ENCODE measurements at regions not wholly inside any gene's neighbourhood (a gene's known extent, or its start where the extent isn't known, plus 50 kb on each side); places are given as distances from the start of the nearest gene placed in this dataset.
"Not testable (repeated sequence)": the region's sequence is repeated elsewhere in the genome, so short reads cannot be mapped to it uniquely, and the experiment has no call there.

- H3K4me3 Mint-ChIP-seq: no peak overlapping the region
- H3K27ac Mint-ChIP-seq: no peak overlapping the region
- no peaks in the 10 kb centered on the region for H3K36me3 Mint-ChIP-seq
- ATAC-seq (ENCODE audit: low read depth in 2 of 2) (no peak), DNase-seq (no peak)
- no peaks in the 10 kb centered on the region for H3K4me1 Mint-ChIP-seq
- H3K9me3 Mint-ChIP-seq: no peaks in the 10 kb centered on the region
- peaks cover 7 to 35% (median 26%) of the 10 kb centered on the region in 3 donors for H3K27me3 Mint-ChIP-seq
Measured at GRCh38 chr7:106592282-106593027, 68.5 kb downstream of the CCDC71L start.

- Mint-ChIP-seq H3K27me3 (peaks cover 20 to 46% (median 37%) of the 10 kb centered on the region in 3 donors), H3K36me3 (no peaks in the 10 kb centered on the region), H3K4me1 (no peaks in the 10 kb centered on the region), H3K27ac (no peak overlapping the region), H3K9me3 (no peaks in the 10 kb centered on the region), H3K4me3 (no peak overlapping the region)
- no peak for ATAC-seq (ENCODE audit: low read depth in 2 of 2)
- no peak for DNase-seq
Measured at GRCh38 chr7:106591146-106591545, 69.8 kb downstream of the CCDC71L start.

- Mint-ChIP-seq H3K27ac (no peak overlapping the region), H3K4me1 (no peaks in the 10 kb centered on the region), H3K9me3 (no peaks in the 10 kb centered on the region), H3K27me3 (peaks cover 20 to 39% (median 37%) of the 10 kb centered on the region in 3 donors), H3K4me3 (peak overlapping the region in 1 of 8 donors; percentile 29), H3K36me3 (no peaks in the 10 kb centered on the region)
- DNase-seq: no peak
- no peak for ATAC-seq (ENCODE audit: low read depth in 2 of 2)
Measured at GRCh38 chr7:106590209-106590816, 70.6 kb downstream of the CCDC71L start.

- no peaks in the 10 kb centered on the region for H3K4me1 Mint-ChIP-seq
- H3K27ac Mint-ChIP-seq: peak overlapping the region in 1 of 6 donors; percentile 86
- no peaks in the 10 kb centered on the region for H3K9me3 Mint-ChIP-seq
- DNase-seq (no peak), ATAC-seq (ENCODE audit: low read depth in 2 of 2) (no peak)
- H3K4me3 Mint-ChIP-seq: no peak overlapping the region
- H3K36me3 Mint-ChIP-seq: no peaks in the 10 kb centered on the region
- H3K27me3 Mint-ChIP-seq: peaks cover 25 to 42% (median 39%) of the 10 kb centered on the region in 3 donors
Measured at GRCh38 chr7:106589198-106589879, 71.6 kb downstream of the CCDC71L start.

- Mint-ChIP-seq H3K4me1 (no peaks in the 10 kb centered on the region), H3K4me3 (no peak overlapping the region), H3K27ac (no peak overlapping the region), H3K27me3 (peaks cover 25 to 42% (median 39%) of the 10 kb centered on the region in 3 donors), H3K9me3 (peaks cover 0 to 6% (median 3%) of the 10 kb centered on the region in 7 donors), H3K36me3 (no peaks in the 10 kb centered on the region)
- DNase-seq: no peak
- no peak for ATAC-seq (ENCODE audit: low read depth in 2 of 2)
Measured at GRCh38 chr7:106588422-106589197, 72.3 kb downstream of the CCDC71L start.

- H3K27me3 Mint-ChIP-seq: peaks cover 24 to 36% (median 28%) of the 10 kb centered on the region in 3 donors
- no peak overlapping the region for H3K4me3 Mint-ChIP-seq
- peaks cover 0 to 7% (median 4%) of the 10 kb centered on the region in 7 donors for H3K9me3 Mint-ChIP-seq
- no peaks in the 10 kb centered on the region for H3K36me3 Mint-ChIP-seq
- no peak overlapping the region for H3K27ac Mint-ChIP-seq
- ATAC-seq (ENCODE audit: low read depth in 2 of 2): no peak
- no peaks in the 10 kb centered on the region for H3K4me1 Mint-ChIP-seq
- no peak for DNase-seq
Measured at GRCh38 chr7:106584914-106585759, 75.8 kb downstream of the CCDC71L start.

GRCh38 chr7:106583706-106584690 is 77.0 kb downstream of the CCDC71L start:
- H3K4me1 Mint-ChIP-seq: no peaks in the 10 kb centered on the region
- DNase-seq (no peak), ATAC-seq (ENCODE audit: low read depth in 2 of 2) (no peak)
- H3K27me3 Mint-ChIP-seq: peaks cover 24 to 31% (median 28%) of the 10 kb centered on the region in 3 donors
- peaks cover 0 to 7% (median 4%) of the 10 kb centered on the region in 7 donors for H3K9me3 Mint-ChIP-seq
- no peak overlapping the region for H3K4me3 Mint-ChIP-seq
- no peak overlapping the region for H3K27ac Mint-ChIP-seq
- H3K36me3 Mint-ChIP-seq: no peaks in the 10 kb centered on the region

- peaks cover 0 to 7% (median 4%) of the 10 kb centered on the region in 7 donors for H3K9me3 Mint-ChIP-seq
- H3K4me1 Mint-ChIP-seq: no peaks in the 10 kb centered on the region
- H3K36me3 Mint-ChIP-seq: no peaks in the 10 kb centered on the region
- peaks cover 24 to 32% (median 25%) of the 10 kb centered on the region in 3 donors for H3K27me3 Mint-ChIP-seq
- ATAC-seq (ENCODE audit: low read depth in 2 of 2) (no peak), DNase-seq (no peak)
- no peak overlapping the region for H3K27ac Mint-ChIP-seq
- H3K4me3 Mint-ChIP-seq: no peak overlapping the region
Measured at GRCh38 chr7:106583100-106583499, 77.9 kb downstream of the CCDC71L start.

GRCh38 chr7:106582365-106582764 is 78.6 kb downstream of the CCDC71L start:
- no peak overlapping the region for H3K4me3 Mint-ChIP-seq
- ATAC-seq (ENCODE audit: low read depth in 2 of 2): no peak
- H3K4me1 Mint-ChIP-seq: no peaks in the 10 kb centered on the region
- peaks cover 0 to 7% (median 4%) of the 10 kb centered on the region in 7 donors for H3K9me3 Mint-ChIP-seq
- no peak overlapping the region for H3K27ac Mint-ChIP-seq
- H3K27me3 Mint-ChIP-seq: peaks cover 19 to 32% (median 22%) of the 10 kb centered on the region in 3 donors
- no peak for DNase-seq
- H3K36me3 Mint-ChIP-seq: no peaks in the 10 kb centered on the region

- not testable (repeated sequence) for H3K4me1 Mint-ChIP-seq; H3K27ac Mint-ChIP-seq; H3K9me3 Mint-ChIP-seq; ATAC-seq (ENCODE audit: low read depth in 2 of 2); H3K4me3 Mint-ChIP-seq; DNase-seq; H3K36me3 Mint-ChIP-seq
- H3K27me3 Mint-ChIP-seq: peaks cover 5 to 24% (median 9%) of the 10 kb centered on the region in 3 donors
Measured at GRCh38 chr7:106579086-106579485, 81.9 kb downstream of the CCDC71L start.

GRCh38 chr7:106575138-106575823 is 85.7 kb downstream of the CCDC71L start:
- H3K27ac Mint-ChIP-seq: no peak overlapping the region
- DNase-seq: no peak
- no peaks in the 10 kb centered on the region for H3K4me1 Mint-ChIP-seq
- H3K27me3 Mint-ChIP-seq: peaks cover 15 to 38% (median 35%) of the 10 kb centered on the region in 3 donors
- no peak for ATAC-seq (ENCODE audit: low read depth in 2 of 2)
- H3K4me3 Mint-ChIP-seq: no peak overlapping the region
- H3K36me3 Mint-ChIP-seq: no peaks in the 10 kb centered on the region
- no peaks in the 10 kb centered on the region for H3K9me3 Mint-ChIP-seq

Data from naive B cell (primary cell).